H1 (cell line): ENCODE measurements at regions not wholly inside any gene's neighbourhood (a gene's known extent, or its start where the extent isn't known, plus 50 kb on each side); places are given as distances from the start of the nearest gene placed in this dataset.

Source experiments
- CTCF ChIA-PET: fragments of 300-600 bp; sonication (Branson Sonifier 250); formaldehyde crosslinking; loops from one replicate; lab custom pipeline; 2021; ENCODE audit not compliant: partially characterized antibody; lab: Charles Lee
- POLR2A ChIA-PET: fragments of 300-600 bp; sonication (Branson Sonifier 250); formaldehyde crosslinking; loops from one replicate; lab custom pipeline; 2021; ENCODE audit warnings: inconsistent platforms; ENCODE audit not compliant: partially characterized antibody; lab: Charles Lee
- DNase-seq, 2 experiments: peaks; one replicate each; pipeline versions ENCODE4 v3.0.0 to v3.0.0-alpha.2; 2010 to 2022; ENCODE audit warnings: low spot score in 2 of 2, low read depth in 1 of 2, mixed read lengths in 1 of 2
- FAIRE-seq: peaks from 2 replicates; lab custom pipeline; 2011; peaks lifted over from hg19 to GRCh38; lab: Jason Lieb, UNC
- H2AFZ ChIP-seq: 2 replicates; pipeline ENCODE4 v1.8.1; 2012; ENCODE audit warnings: low read length, inconsistent platforms
- H2AK5ac ChIP-seq: 2 replicates; pipeline ENCODE4 v1.6.1; 2013; ENCODE audit warnings: low read depth, low read length
- H2BK120ac ChIP-seq: replicated peaks from 2 replicates; pipeline ENCODE3; 2013; ENCODE audit warnings: low read depth, low read length, inconsistent platforms
- H2BK12ac ChIP-seq: 2 replicates; pipeline ENCODE4 v1.6.1; 2013; ENCODE audit warnings: low read depth, low read length
- H2BK15ac ChIP-seq: 2 replicates; pipeline ENCODE4 v1.6.1; 2013; ENCODE audit warnings: low read length
- H2BK20ac ChIP-seq: 2 replicates; pipeline ENCODE4 v1.6.1; 2013; ENCODE audit warnings: low read length
- H2BK5ac ChIP-seq: 2 replicates; pipeline ENCODE4 v1.6.1; 2013; ENCODE audit warnings: low read depth, low read length
- H3K14ac ChIP-seq: 2 replicates; pipeline ENCODE4 v1.6.1; 2013; ENCODE audit warnings: inconsistent platforms; ENCODE audit not compliant: insufficient read length
- H3K18ac ChIP-seq: 2 replicates; pipeline ENCODE4 v1.6.1; 2013; ENCODE audit warnings: low read length; ENCODE audit errors: extremely low read depth
- H3K23ac ChIP-seq: 2 replicates; pipeline ENCODE4 v1.6.1; 2013; ENCODE audit warnings: inconsistent platforms; ENCODE audit not compliant: insufficient read length
- H3K23me2 ChIP-seq: 2 replicates; pipeline ENCODE4 v1.6.1; 2013; ENCODE audit warnings: low read depth, low read length
- H3K27ac ChIP-seq: 2 replicates; pipeline ENCODE4 v1.6.1; 2011; ENCODE audit warnings: low read depth, low read length, inconsistent platforms
- H3K27me3 ChIP-seq, 4 experiments: replicated peaks in 1 of 4; 1 replicate in 1 of 4; 2 replicates in 3 of 4; pipeline versions ENCODE4 v1.6.1 to v1.8.1; 2011 to 2013; ENCODE audit warnings: low read length in 3 of 4, mild to moderate bottlenecking in 3 of 4, inconsistent platforms in 2 of 4, mixed read lengths in 2 of 4, moderate library complexity in 1 of 4; ENCODE audit not compliant: control insufficient read depth in 3 of 4, insufficient read depth in 3 of 4; ENCODE audit errors: extremely low read depth in 1 of 4
- H3K36me3 ChIP-seq, 4 experiments: 2 replicates each; pipeline versions ENCODE4 v1.6.1 to v1.8.1; 2011 to 2013; ENCODE audit warnings: mild to moderate bottlenecking in 4 of 4, low read length in 3 of 4, moderate library complexity in 2 of 4, control low read depth in 1 of 4, inconsistent platforms in 1 of 4; ENCODE audit not compliant: insufficient read depth in 4 of 4, control insufficient read depth in 2 of 4
- H3K4ac ChIP-seq: replicated peaks from 2 replicates; pipeline ENCODE3; 2013; ENCODE audit warnings: low read length, low read depth, mixed read lengths, inconsistent platforms; ENCODE audit not compliant: insufficient read length
- H3K4me1 ChIP-seq, 4 experiments: replicated peaks in 1 of 4; 1 replicate in 1 of 4; 2 replicates in 3 of 4; pipeline versions ENCODE4 v1.6.1 to v1.8.1; 2011 to 2013; ENCODE audit warnings: low read length in 3 of 4, inconsistent platforms in 2 of 4, mixed read lengths in 1 of 4; ENCODE audit not compliant: insufficient read depth in 4 of 4, control insufficient read depth in 3 of 4
- H3K4me2 ChIP-seq, 2 experiments: 2 replicates each; pipeline versions ENCODE4 v1.6.1 to v1.8.1; 2011 to 2013; ENCODE audit warnings: low read depth in 2 of 2, low read length in 2 of 2, control low read depth in 1 of 2, inconsistent platforms in 1 of 2, mild to moderate bottlenecking in 1 of 2; ENCODE audit not compliant: insufficient read depth in 1 of 2
- H3K4me3 ChIP-seq, 4 experiments: fragments of 200-600, 300-600 bp in 1 of 4; sonication (generic), shearing (Covaris generic), sonication (Bioruptor Twin) in 1 of 4; 2 replicates each; pipeline versions ENCODE4 v1.5.1 to v1.8.1; 2011 to 2016; ENCODE audit warnings: low read length in 4 of 4, low read depth in 3 of 4, control low read depth in 2 of 4, inconsistent platforms in 2 of 4, mild to moderate bottlenecking in 2 of 4, mixed read lengths in 1 of 4, moderate library complexity in 1 of 4; ENCODE audit not compliant: insufficient read depth in 2 of 4; ENCODE audit errors: extremely low read depth in 1 of 4
- H3K56ac ChIP-seq: replicated peaks from 2 replicates; pipeline ENCODE3; 2013; ENCODE audit warnings: low read depth, mild to moderate bottlenecking, mixed read lengths, low read length, inconsistent platforms; ENCODE audit not compliant: insufficient read length
- H3K79me1 ChIP-seq: 2 replicates; pipeline ENCODE4 v1.6.1; 2013; ENCODE audit warnings: low read depth, low read length, control low read depth
- H3K79me2 ChIP-seq, 2 experiments: 2 replicates each; pipeline versions ENCODE4 v1.6.1 to v1.8.1; 2012 to 2013; ENCODE audit warnings: low read length in 2 of 2, mild to moderate bottlenecking in 2 of 2, inconsistent platforms in 1 of 2; ENCODE audit not compliant: insufficient read depth in 2 of 2, control insufficient read depth in 1 of 2
- H3K9ac ChIP-seq, 4 experiments: replicated peaks in 1 of 4; 1 replicate in 1 of 4; 2 replicates in 3 of 4; pipeline versions ENCODE4 v1.6.1 to v1.8.1; 2011 to 2013; ENCODE audit warnings: low read depth in 3 of 4, low read length in 3 of 4, control low read depth in 2 of 4, mild to moderate bottlenecking in 2 of 4, moderate library complexity in 2 of 4, inconsistent platforms in 1 of 4; ENCODE audit errors: extremely low read depth in 1 of 4
- H3K9me3 ChIP-seq, 2 experiments: 2 replicates each; pipeline versions ENCODE4 v1.6.1 to v1.8.1; 2012 to 2013; ENCODE audit warnings: mild to moderate bottlenecking in 2 of 2, moderate library complexity in 2 of 2, control low read depth in 1 of 2, inconsistent platforms in 1 of 2, low read depth in 1 of 2, low read length in 1 of 2, mixed read lengths in 1 of 2; ENCODE audit not compliant: insufficient read depth in 2 of 2
- H4K20me1 ChIP-seq, 2 experiments: replicated peaks in 1 of 2; 2 replicates each; pipeline versions ENCODE3 to v1.8.1; 2011 to 2013; ENCODE audit warnings: inconsistent platforms in 2 of 2, low read length in 2 of 2, mild to moderate bottlenecking in 1 of 2; ENCODE audit not compliant: insufficient read depth in 2 of 2, control insufficient read depth in 1 of 2
- H4K5ac ChIP-seq: 2 replicates; pipeline ENCODE4 v1.6.1; 2013; ENCODE audit warnings: low read length, low read depth, mixed read lengths, inconsistent platforms; ENCODE audit not compliant: insufficient read length
- H4K8ac ChIP-seq: 2 replicates; pipeline ENCODE4 v1.8.0; 2013; ENCODE audit warnings: mild to moderate bottlenecking, moderate library complexity, low read length, inconsistent platforms; ENCODE audit not compliant: insufficient read depth; ENCODE audit errors: extremely low read depth
- H4K91ac ChIP-seq: replicated peaks from 2 replicates; pipeline ENCODE3; 2013; ENCODE audit warnings: low read length, mixed read lengths, inconsistent platforms; ENCODE audit not compliant: insufficient read length
- PHF8 ChIP-seq: fragments of 200-600 bp; sonication (generic); conservative IDR thresholded peaks from 2 replicates; pipeline ENCODE4 v1.7.1; 2012; ENCODE audit warnings: low read depth, mild to moderate bottlenecking, inconsistent platforms, low read length, moderate library complexity
- WGBS, 2 experiments: shearing (Covaris generic) in 1 of 2; methylation state at CpG; one replicate each; pipeline versions ENCODE4 v1.1.6 to v1.1.7; 2013 to 2015; ENCODE audit warnings: low lambda C conversion rate in 2 of 2, mixed read lengths in 2 of 2, inconsistent platforms in 1 of 2, low coverage in 1 of 2, missing lambda C conversion rate in 1 of 2; ENCODE audit not compliant: insufficient replicate concordance in 2 of 2, insufficient coverage in 1 of 2, insufficient read length in 1 of 2; ENCODE audit errors: extremely low coverage in 1 of 2, missing lambda C conversion rate in 1 of 2; 5-methylcytosine and 5-hydroxymethylcytosine counted together

- Histone ChIP-seq H2BK5ac (no peak overlapping the region), H2BK15ac (no peak overlapping the region), H2AK5ac (no peak overlapping the region), H3K79me1 (no peaks in the 10 kb centered on the region), H4K8ac (no peak overlapping the region; the same call in 1 of the 2 replicates), H3K23ac (no peak overlapping the region), H4K20me1 (no peaks in the 10 kb centered on the region), H3K4ac (no peak overlapping the region), H3K4me1 (no peaks in the 10 kb centered on the region), H3K27me3 (no peaks in the 10 kb centered on the region), H3K27ac (no peak overlapping the region), H3K4me2 (no peak overlapping the region), H3K79me2 (no peaks in the 10 kb centered on the region), H4K91ac (no peak overlapping the region), H3K36me3 (no peaks in the 10 kb centered on the region), H3K9me3 (no peaks in the 10 kb centered on the region), H2BK20ac (no peak overlapping the region), H3K23me2 (no peaks in the 10 kb centered on the region), H4K5ac (no peak overlapping the region), H3K4me3 (no peak overlapping the region), H3K9ac (no peak overlapping the region), H2AFZ (no peak overlapping the region), H2BK120ac (no peak overlapping the region), H2BK12ac (no peak overlapping the region), H3K18ac (no peak overlapping the region), H3K56ac (no peak overlapping the region), H3K14ac (no peak overlapping the region)
- WGBS, 2 experiments = 94% methylated on average over 2 of the region's 2 CpGs; no CpG with 5 or more reads in 1 of the 2 experiments
- ChIA-PET CTCF (interaction anchor here (1.5 kb wide), 1 partner anchor 8 kb away, joined by 4 read pairs; no protein-coding TSS in a partner anchor), POLR2A (no interaction called here)
- no peak for FAIRE-seq
- no peak for TF ChIP-seq PHF8
- DNase-seq = no peak
These were observed 68.4 kb upstream of the ADO start for GRCh38 chr10:62736168-62736546.
